GM23338 (cell line): ENCODE measurements at regions not wholly inside any gene's neighbourhood (a gene's known extent, or its start where the extent isn't known, plus 50 kb on each side); places are given as distances from the start of the nearest gene placed in this dataset.

ENCODE experiments used
- CREB1 ChIP-seq: fragments of 250-450 bp; sonication (Bioruptor Pico); IDR thresholded peaks from 2 replicates; pipeline ENCODE4 v1.5.0; 2020; ENCODE audit warnings: low read depth, mild to moderate bottlenecking, moderate library complexity
- CTCF ChIP-seq, 2 experiments: fragments of 200-600 bp in 1 of 2; sonication (generic) in 1 of 2; conservative IDR thresholded peaks; 2 replicates each; pipeline versions ENCODE4 v1.5.1 to v1.6.1; 2016 to 2017; ENCODE audit warnings: antibody characterized with exemption in 2 of 2, low read depth in 2 of 2, mild to moderate bottlenecking in 2 of 2, moderate library complexity in 1 of 2
- ETS1 ChIP-seq: IDR thresholded peaks from 2 replicates; pipeline ENCODE4 v1.6.1; 2016; ENCODE audit warnings: antibody characterized with exemption
- EZH2 ChIP-seq: fragments of 200-600 bp; sonication (generic); IDR thresholded peaks from one replicate; pipeline ENCODE4 v1.8.0; 2017; ENCODE audit warnings: antibody characterized with exemption, mild to moderate bottlenecking, low read depth; ENCODE audit not compliant: unreplicated experiment
- EZH2phosphoT487 ChIP-seq: fragments of 200-600 bp; sonication (generic); IDR thresholded peaks from one replicate; pipeline ENCODE4 v1.8.1; 2018; ENCODE audit warnings: antibody characterized with exemption; ENCODE audit not compliant: unreplicated experiment
- JUNB ChIP-seq: IDR thresholded peaks from one replicate; pipeline ENCODE4 v1.6.1; 2016; ENCODE audit warnings: antibody characterized with exemption; ENCODE audit not compliant: unreplicated experiment
- NANOG ChIP-seq: IDR thresholded peaks from 2 replicates; pipeline ENCODE4 v1.6.1; 2016; ENCODE audit warnings: antibody characterized with exemption, borderline replicate concordance
- POLR2AphosphoS5 ChIP-seq: IDR thresholded peaks from 2 replicates; pipeline ENCODE4 v1.6.1; 2016; ENCODE audit warnings: antibody characterized with exemption, low read depth
- REST ChIP-seq: IDR thresholded peaks from one replicate; pipeline ENCODE4 v1.6.1; 2018; ENCODE audit warnings: antibody characterized with exemption; ENCODE audit not compliant: unreplicated experiment
- STAT1 ChIP-seq: IDR thresholded peaks from one replicate; pipeline ENCODE4 v1.6.1; 2016; ENCODE audit warnings: antibody characterized with exemption; ENCODE audit not compliant: unreplicated experiment
- ZNF114 ChIP-seq: fragments of 250-450 bp; sonication (Bioruptor Pico); IDR thresholded peaks from 2 replicates; pipeline ENCODE4 v1.5.0; 2020; ENCODE audit warnings: mild to moderate bottlenecking, moderate library complexity
- ZNF331 ChIP-seq: fragments of 250-450 bp; sonication (Bioruptor Pico); IDR thresholded peaks from 2 replicates; pipeline ENCODE4 v1.5.0; 2020; ENCODE audit warnings: low read depth, mild to moderate bottlenecking, moderate library complexity

- TF ChIP-seq CTCF (conservative IDR thresholded peaks at IDR 0.05; ENCODE audit: low read depth in 2 of 2) = no peak
- TF ChIP-seq ETS1 = no peak
- no peak for TF ChIP-seq POLR2AphosphoS5
- TF ChIP-seq JUNB = no peak
- TF ChIP-seq EZH2 = no peak
- no peak for TF ChIP-seq REST
- TF ChIP-seq CREB1 (CRISPR knock-in tag) = no peak
- no peak for TF ChIP-seq EZH2phosphoT487
- no peak for TF ChIP-seq NANOG
- no peak for TF ChIP-seq ZNF114 (CRISPR knock-in tag)
- TF ChIP-seq ZNF331 (CRISPR knock-in tag) = no peak
- TF ChIP-seq STAT1 = no peak
These were observed 326.3 kb downstream of the AASDHPPT start for GRCh38 chr11:106403751-106404150.
